Astrocyte of the spinal cord (primary cell): ENCODE measurements at regions not wholly inside any gene's neighbourhood (a gene's known extent, or its start where the extent isn't known, plus 50 kb on each side); places are given as distances from the start of the nearest gene placed in this dataset.

Source experiments
- DNase-seq: peaks from one replicate; pipeline ENCODE4 v3.0.0; 2011; ENCODE audit warnings: low read depth, low spot score
- H3K4me3 ChIP-seq: 2 replicates; pipeline ENCODE4 v1.5.1; 2011; ENCODE audit warnings: low read depth, mild to moderate bottlenecking, low read length, moderate library complexity
- CTCF ChIP-seq: IDR thresholded peaks from 2 replicates; pipeline ENCODE4 v1.5.1; 2012; ENCODE audit warnings: low read depth, mild to moderate bottlenecking, low read length, inconsistent platforms
- in situ Hi-C: cut with HindIII; loops from 2 replicates; pipeline ENCODE4 v1.10.0; 2017; ENCODE audit warnings: low sequenced_read_pairs

GRCh38 chr20:55515832-55516231 is 489.5 kb downstream of the CBLN4 start:
- in situ Hi-C loops = no loop called here

GRCh38 chr20:55514531-55514930 is 490.8 kb downstream of the CBLN4 start:
- DNase-seq = no peak
- no peak for TF ChIP-seq CTCF
- H3K4me3 ChIP-seq = no peak overlapping the region
- in situ Hi-C loops = no loop called here

More at GRCh38 chr20:55515832-55516231, 489.5 kb downstream of the CBLN4 start:
- no peak for DNase-seq
- TF ChIP-seq CTCF = no peak
- H3K4me3 ChIP-seq = no peak overlapping the region

GRCh38 chr20:55513954-55514353 is 491.4 kb downstream of the CBLN4 start:
- no peak for DNase-seq
- in situ Hi-C loops = no loop called here

GRCh38 chr20:55500130-55500529 is 505.2 kb downstream of the CBLN4 start:
- TF ChIP-seq CTCF = no peak
- in situ Hi-C loops = no loop called here
- DNase-seq = no peak
- H3K4me3 ChIP-seq = no peak overlapping the region

More at GRCh38 chr20:55513954-55514353, 491.4 kb downstream of the CBLN4 start:
- no peak overlapping the region for H3K4me3 ChIP-seq
- TF ChIP-seq CTCF = no peak

DNA sequence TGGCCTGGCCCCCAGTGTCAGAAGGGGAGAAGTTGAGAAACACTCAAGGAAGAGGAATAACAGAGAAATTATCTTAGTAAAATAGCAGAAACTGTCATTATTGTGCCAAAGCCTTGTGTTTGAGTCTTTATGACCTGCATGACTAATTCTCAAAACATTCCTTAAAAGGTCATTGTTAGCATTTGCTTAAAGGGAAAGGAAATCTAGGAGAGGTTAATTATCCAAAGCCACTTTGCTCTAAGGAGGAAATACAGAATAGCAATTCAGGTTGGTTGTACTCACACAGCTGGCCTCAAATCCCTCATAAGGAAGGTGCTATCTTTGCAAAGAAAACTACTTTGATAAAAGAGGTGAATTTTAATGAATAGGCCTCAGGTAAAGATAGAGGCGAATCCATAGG is 516.7 kb downstream of the CBLN4 start:
- in situ Hi-C loops = no loop called here
- DNase-seq = no peak
- TF ChIP-seq CTCF = no peak
- H3K4me3 ChIP-seq = no peak overlapping the region

DNA sequence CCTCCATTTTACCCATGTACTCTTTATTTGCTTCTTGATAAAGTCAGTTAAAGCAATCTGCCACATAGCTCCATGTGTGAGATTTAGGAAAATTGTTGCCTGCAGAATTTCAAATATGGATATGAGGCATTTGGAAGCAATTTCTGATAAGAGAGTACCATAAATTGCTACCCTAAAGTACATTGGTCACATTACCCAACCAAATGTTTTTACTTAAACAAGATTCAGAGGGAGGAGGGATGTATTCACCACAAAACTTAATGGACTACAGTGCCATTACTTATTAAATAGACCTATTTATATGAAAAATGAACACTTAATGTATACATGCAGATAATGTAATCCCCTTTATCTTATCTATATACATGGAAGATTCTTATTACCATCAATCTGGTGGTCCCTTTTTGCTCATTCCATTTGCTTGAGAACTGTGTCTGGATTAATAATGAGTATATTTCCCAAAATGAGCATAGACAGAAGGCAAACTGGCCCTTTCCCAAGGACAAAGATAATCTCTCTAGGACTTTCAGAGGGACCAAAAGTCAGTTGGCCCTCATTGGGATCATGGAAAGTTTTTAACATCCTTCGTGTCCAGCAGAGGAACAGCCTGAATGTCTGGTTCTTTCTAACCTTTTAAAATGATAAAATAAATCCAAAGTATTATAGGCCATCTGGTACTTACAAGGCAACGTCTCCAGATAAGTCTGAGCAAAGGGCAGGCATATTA is 526.4 kb downstream of the CBLN4 start:
- in situ Hi-C loops = no loop called here
- TF ChIP-seq CTCF = no peak
- H3K4me3 ChIP-seq = no peak overlapping the region
- DNase-seq = no peak
